Stimulated activated effector memory CD8-positive, alpha-beta T cell treated with anti-CD3 and anti-CD28 coated beads, Interleukin-12 subunit alpha, Interleukin-12 subunit beta, amount 100 ng/mL, for 72 hours (primary cell): ENCODE measurements at regions not wholly inside any gene's neighbourhood (a gene's known extent, or its start where the extent isn't known, plus 50 kb on each side); places are given as distances from the start of the nearest gene placed in this dataset.
A peak's percentile ranks its signal among the peaks of the same experiment; 100 is the strongest.

ENCODE experiments used
- ATAC-seq: fragments of 150-1000 bp; cut with Tn5 transposase; 2 replicates; pipeline ENCODE4 v1.10.0; 2021
- DNase-seq, 2 donors: peaks; one replicate each; pipeline ENCODE4 v3.0.0; 2021 to 2022; ENCODE audit warnings: low spot score in 2 of 2
- H3K27ac Mint-ChIP-seq: one replicate; pipeline ENCODE4 v1.8.0; 2022; ENCODE audit warnings: mild to moderate bottlenecking, mixed read lengths
- H3K36me3 Mint-ChIP-seq: one replicate; pipeline ENCODE4 v1.8.0; 2022; ENCODE audit warnings: mild to moderate bottlenecking, mixed read lengths
- H3K4me1 Mint-ChIP-seq: one replicate; pipeline ENCODE4 v1.8.0; 2022; ENCODE audit warnings: mixed read lengths
- H3K4me3 Mint-ChIP-seq: one replicate; pipeline ENCODE4 v1.8.0; 2022; ENCODE audit warnings: mild to moderate bottlenecking, mixed read lengths
- H3K9me3 Mint-ChIP-seq: one replicate; pipeline ENCODE4 v1.8.0; 2022; ENCODE audit warnings: mixed read lengths

GRCh38 chr4:128583753-128584712, 225.5 kb upstream of the JADE1 start:
- Mint-ChIP-seq H3K9me3 (no peaks in the 10 kb centered on the region), H3K4me3 (no peak overlapping the region), H3K4me1 (no peaks in the 10 kb centered on the region), H3K36me3 (no peaks in the 10 kb centered on the region), H3K27ac (no peak overlapping the region)
- DNase-seq (no peak), ATAC-seq (no peak)

- DNase-seq (no peak), ATAC-seq (no peak)
- H3K27ac Mint-ChIP-seq, result peak overlapping the region; percentile 38
- H3K4me1 Mint-ChIP-seq, result no peaks in the 10 kb centered on the region
- no peaks in the 10 kb centered on the region for H3K36me3 Mint-ChIP-seq
- no peak overlapping the region for H3K4me3 Mint-ChIP-seq
- no peaks in the 10 kb centered on the region for H3K9me3 Mint-ChIP-seq
Observed at GRCh38 chr4:128582427-128582870, 227.1 kb upstream of the JADE1 start.

DNA sequence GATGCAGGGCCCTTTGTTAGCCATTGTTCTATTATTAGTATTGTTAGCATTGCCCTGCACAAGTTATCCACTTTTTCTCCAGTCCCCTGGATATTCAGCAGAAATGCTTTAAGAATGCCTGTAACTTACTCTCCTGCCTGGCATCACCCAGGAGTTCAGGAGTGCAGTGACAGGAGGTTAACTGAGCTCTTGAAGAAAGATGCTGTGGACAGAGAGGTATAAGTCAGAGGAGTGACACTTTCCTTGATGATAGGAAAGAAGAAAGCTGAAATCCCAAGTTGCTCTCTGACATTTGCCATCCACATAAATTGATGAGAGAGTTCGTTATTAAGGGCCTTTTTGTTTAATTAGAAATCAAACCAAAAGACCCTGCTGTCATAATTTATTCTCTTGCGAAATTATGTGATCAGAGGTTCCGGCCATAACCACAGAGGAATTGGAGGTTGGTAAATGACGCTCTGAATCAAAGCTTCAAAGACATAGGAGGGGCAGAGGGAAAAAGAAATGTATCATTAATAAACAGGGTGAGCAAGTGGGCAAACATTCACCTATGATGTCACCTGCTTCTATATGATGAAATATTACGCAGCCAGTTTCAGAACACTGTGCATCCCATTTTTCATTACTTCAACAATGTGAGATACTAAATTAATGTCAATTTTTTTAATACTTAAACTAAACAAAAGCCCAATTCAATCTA, 230.2 kb upstream of the JADE1 start:
- no peak for ATAC-seq
- no peak for DNase-seq
- Mint-ChIP-seq H3K4me3 (no peak overlapping the region), H3K27ac (no peak overlapping the region), H3K4me1 (no peaks in the 10 kb centered on the region), H3K36me3 (no peaks in the 10 kb centered on the region), H3K9me3 (no peaks in the 10 kb centered on the region)

GRCh38 chr4:128574706-128575105, 234.8 kb upstream of the JADE1 start:
- Mint-ChIP-seq H3K36me3 (no peaks in the 10 kb centered on the region), H3K27ac (no peak overlapping the region), H3K9me3 (no peaks in the 10 kb centered on the region), H3K4me3 (no peak overlapping the region), H3K4me1 (no peaks in the 10 kb centered on the region)
- ATAC-seq, result peak; percentile 72
- peak; percentile 43 to 77 for DNase-seq

DNA sequence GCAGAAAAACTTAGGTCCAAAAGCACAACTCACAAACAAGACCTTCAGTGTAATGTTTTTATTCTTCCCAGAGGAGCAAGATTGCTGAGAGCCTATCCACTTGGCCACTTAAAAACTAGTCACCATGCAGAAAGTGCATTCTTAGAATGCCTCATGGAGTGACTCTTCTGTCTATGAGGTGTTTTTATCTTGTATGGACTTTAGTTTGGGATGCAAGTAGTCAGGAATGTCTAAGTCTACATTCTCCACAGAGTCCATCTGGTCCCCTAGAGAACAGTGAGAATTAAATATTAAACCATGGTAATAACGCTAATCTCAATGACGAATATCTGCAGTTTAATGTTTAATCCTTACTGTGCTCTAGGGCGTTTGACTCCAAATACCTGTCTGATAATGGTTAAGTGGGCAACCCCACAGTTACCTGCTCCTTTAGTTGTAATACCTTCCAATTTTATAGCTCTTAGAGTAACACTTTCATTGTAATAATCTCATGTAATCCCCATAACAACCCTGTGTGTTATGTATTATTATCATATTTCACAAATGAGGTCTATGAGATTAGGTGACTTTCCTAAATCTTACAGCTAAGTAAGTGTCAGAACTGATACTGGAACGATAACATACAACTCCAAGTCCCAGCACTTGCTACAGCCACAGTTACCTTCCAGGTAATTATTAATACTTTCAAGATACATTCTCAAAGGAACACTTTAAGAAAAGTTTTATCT, 235.6 kb upstream of the JADE1 start:
- no peak for ATAC-seq
- DNase-seq, result no peak
- Mint-ChIP-seq H3K9me3 (no peaks in the 10 kb centered on the region), H3K4me1 (no peaks in the 10 kb centered on the region), H3K27ac (no peak overlapping the region), H3K36me3 (no peaks in the 10 kb centered on the region), H3K4me3 (no peak overlapping the region)

GRCh38 chr4:128572778-128573241, 236.7 kb upstream of the JADE1 start:
- Mint-ChIP-seq H3K36me3 (no peaks in the 10 kb centered on the region), H3K9me3 (no peaks in the 10 kb centered on the region), H3K4me1 (no peaks in the 10 kb centered on the region), H3K27ac (no peak overlapping the region), H3K4me3 (no peak overlapping the region)
- no peak for ATAC-seq
- no peak for DNase-seq

GRCh38 chr4:128571747-128572146, 237.8 kb upstream of the JADE1 start:
- no peak for ATAC-seq
- H3K27ac Mint-ChIP-seq, result no peak overlapping the region
- DNase-seq, result no peak
- no peak overlapping the region for H3K4me3 Mint-ChIP-seq
- no peaks in the 10 kb centered on the region for H3K9me3 Mint-ChIP-seq
- H3K36me3 Mint-ChIP-seq, result no peaks in the 10 kb centered on the region
- H3K4me1 Mint-ChIP-seq, result no peaks in the 10 kb centered on the region

DNA sequence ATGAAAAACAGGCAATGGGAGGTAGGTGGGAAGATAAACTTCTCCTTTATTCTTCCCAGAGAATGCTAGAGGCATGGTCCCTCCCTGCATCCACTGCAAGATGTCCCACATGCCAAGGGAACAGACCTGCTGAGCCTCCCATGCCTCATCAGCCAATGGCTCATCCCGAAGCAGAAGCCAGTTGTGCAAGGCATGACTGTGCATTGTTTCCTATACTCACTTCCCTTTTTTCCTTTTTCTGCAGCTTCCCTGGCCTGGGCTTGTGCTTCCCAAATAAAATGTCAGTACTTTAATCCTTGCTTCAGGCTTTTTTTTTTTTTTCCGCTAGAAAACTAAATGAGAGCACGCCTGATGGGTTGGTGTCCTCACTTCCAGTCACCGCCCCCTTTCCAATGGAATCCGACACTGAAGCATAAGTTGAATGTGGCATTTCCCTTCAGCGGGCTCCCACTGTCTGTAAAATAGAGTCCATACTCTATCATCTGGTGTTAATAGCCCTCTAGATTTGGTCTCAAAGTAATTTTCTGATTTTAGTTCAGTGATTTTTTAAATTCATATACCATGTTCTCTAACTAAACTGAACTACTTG, 239.0 kb upstream of the JADE1 start:
- no peak overlapping the region for H3K4me3 Mint-ChIP-seq
- no peaks in the 10 kb centered on the region for H3K9me3 Mint-ChIP-seq
- no peak overlapping the region for H3K27ac Mint-ChIP-seq
- ATAC-seq (no peak), DNase-seq (no peak)
- no peaks in the 10 kb centered on the region for H3K36me3 Mint-ChIP-seq
- no peaks in the 10 kb centered on the region for H3K4me1 Mint-ChIP-seq

- Mint-ChIP-seq H3K27ac (no peak overlapping the region), H3K36me3 (no peaks in the 10 kb centered on the region)
- DNase-seq, result no peak
Observed at GRCh38 chr4:128566693-128567092, 242.8 kb upstream of the JADE1 start.

DNA sequence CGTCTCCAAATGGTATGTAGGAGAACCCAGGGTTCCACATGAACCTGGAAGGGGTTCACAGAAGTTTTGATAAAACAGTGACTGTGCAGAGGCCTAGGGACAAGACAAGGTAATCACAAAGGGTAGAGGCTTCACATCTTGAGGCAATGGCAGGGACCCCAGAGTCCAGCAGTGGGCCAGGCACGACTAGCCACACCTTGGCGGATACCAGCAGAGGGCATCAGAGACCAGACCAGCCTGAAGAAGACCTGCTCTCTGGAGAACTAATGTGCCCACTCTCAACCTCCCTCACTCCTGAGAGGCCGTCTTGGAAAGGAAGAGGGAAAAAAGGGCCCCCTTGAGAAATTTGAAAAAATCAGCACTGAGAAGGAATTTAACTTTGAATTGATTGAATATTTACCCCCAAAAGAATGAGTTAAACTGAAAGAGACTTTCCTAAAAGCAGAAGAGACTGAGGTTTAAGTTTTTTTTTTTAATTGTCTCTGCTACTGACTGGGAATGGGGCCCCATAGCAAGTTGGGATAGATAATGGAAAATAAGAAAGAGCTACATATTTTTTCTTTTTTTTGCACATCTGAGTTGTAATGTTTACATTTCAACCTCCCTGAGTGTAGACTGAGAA, 243.8 kb upstream of the JADE1 start:
- no peaks in the 10 kb centered on the region for H3K9me3 Mint-ChIP-seq
- H3K27ac Mint-ChIP-seq, result no peak overlapping the region
- H3K36me3 Mint-ChIP-seq, result no peaks in the 10 kb centered on the region
- ATAC-seq (peak; percentile 40), DNase-seq (peak in 1 of 2 donors; percentile 53)
- peaks cover 5% of the 10 kb centered on the region for H3K4me1 Mint-ChIP-seq
- no peak overlapping the region for H3K4me3 Mint-ChIP-seq

More at GRCh38 chr4:128566693-128567092, 242.8 kb upstream of the JADE1 start:
- no peaks in the 10 kb centered on the region for H3K9me3 Mint-ChIP-seq
- no peak overlapping the region for H3K4me3 Mint-ChIP-seq
- no peak for ATAC-seq
- no peaks in the 10 kb centered on the region for H3K4me1 Mint-ChIP-seq

GRCh38 chr4:128565054-128565453, 244.4 kb upstream of the JADE1 start:
- H3K9me3 Mint-ChIP-seq, result no peaks in the 10 kb centered on the region
- no peak overlapping the region for H3K27ac Mint-ChIP-seq
- no peak for ATAC-seq
- H3K36me3 Mint-ChIP-seq, result no peaks in the 10 kb centered on the region
- DNase-seq, result no peak
- peaks cover 5% of the 10 kb centered on the region for H3K4me1 Mint-ChIP-seq
- H3K4me3 Mint-ChIP-seq, result no peak overlapping the region

GRCh38 chr4:128564081-128564630, 245.3 kb upstream of the JADE1 start:
- ATAC-seq, result no peak
- Mint-ChIP-seq H3K36me3 (no peaks in the 10 kb centered on the region), H3K27ac (no peak overlapping the region), H3K4me1 (peaks cover 5% of the 10 kb centered on the region), H3K9me3 (no peaks in the 10 kb centered on the region), H3K4me3 (no peak overlapping the region)
- DNase-seq, result no peak

DNA sequence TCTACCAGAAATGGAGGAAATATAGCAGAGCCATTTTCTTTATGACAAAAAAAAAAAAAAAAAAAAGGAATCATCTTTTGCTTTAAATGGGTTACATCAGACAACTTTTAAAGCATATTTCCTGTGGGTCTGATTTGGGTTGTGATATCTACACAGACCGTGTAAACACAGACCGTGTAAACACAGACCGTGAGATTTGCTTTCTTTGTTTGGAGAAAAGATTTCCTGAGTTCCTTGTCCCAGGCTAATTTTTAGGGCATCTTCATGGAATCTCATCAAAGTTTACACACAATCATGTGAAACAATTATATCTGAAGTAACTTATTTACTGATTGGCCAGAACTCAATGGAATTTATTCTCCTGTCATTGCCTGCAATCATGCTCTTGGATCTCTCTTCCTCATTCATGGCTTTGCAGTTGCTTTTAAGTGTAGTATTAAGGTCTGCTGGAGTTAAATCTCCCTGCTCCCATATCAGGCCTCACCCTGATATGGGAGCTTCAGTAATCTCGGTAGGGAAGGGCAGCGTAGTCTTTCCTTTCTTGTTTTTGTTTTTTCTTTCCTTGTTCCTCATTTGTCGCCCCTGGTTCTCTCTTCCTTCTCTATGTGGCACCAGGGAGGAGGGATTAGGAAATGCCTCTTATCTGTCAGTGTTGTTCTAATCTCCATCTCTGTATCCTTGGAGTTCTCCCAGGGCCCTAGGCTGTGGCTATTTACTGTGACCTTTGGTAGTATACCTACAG, 248.6 kb upstream of the JADE1 start:
- ATAC-seq (no peak), DNase-seq (no peak)
- no peaks in the 10 kb centered on the region for H3K36me3 Mint-ChIP-seq
- no peak overlapping the region for H3K27ac Mint-ChIP-seq
- no peaks in the 10 kb centered on the region for H3K9me3 Mint-ChIP-seq
- no peak overlapping the region for H3K4me3 Mint-ChIP-seq
- H3K4me1 Mint-ChIP-seq, result peaks cover 5% of the 10 kb centered on the region
